Retinal pigment epithelial cell (primary cell): ENCODE measurements at regions not wholly inside any gene's neighbourhood (a gene's known extent, or its start where the extent isn't known, plus 50 kb on each side); places are given as distances from the start of the nearest gene placed in this dataset.

ENCODE experiments used
- DNase-seq: peaks from one replicate; pipeline ENCODE4 v3.0.0-alpha.2; 2010; ENCODE audit warnings: low read depth
- H3K4me3 ChIP-seq: 2 replicates; pipeline ENCODE4 v1.5.1; 2011; ENCODE audit warnings: mild to moderate bottlenecking, low read length, control low read depth, moderate library complexity
- TF ChIP-seq, protein P1 (sequence below): conservative IDR thresholded peaks from 2 replicates; pipeline ENCODE4 v1.5.1; 2011; ENCODE audit warnings: low read depth, low read length, control low read depth, inconsistent platforms

DNA sequence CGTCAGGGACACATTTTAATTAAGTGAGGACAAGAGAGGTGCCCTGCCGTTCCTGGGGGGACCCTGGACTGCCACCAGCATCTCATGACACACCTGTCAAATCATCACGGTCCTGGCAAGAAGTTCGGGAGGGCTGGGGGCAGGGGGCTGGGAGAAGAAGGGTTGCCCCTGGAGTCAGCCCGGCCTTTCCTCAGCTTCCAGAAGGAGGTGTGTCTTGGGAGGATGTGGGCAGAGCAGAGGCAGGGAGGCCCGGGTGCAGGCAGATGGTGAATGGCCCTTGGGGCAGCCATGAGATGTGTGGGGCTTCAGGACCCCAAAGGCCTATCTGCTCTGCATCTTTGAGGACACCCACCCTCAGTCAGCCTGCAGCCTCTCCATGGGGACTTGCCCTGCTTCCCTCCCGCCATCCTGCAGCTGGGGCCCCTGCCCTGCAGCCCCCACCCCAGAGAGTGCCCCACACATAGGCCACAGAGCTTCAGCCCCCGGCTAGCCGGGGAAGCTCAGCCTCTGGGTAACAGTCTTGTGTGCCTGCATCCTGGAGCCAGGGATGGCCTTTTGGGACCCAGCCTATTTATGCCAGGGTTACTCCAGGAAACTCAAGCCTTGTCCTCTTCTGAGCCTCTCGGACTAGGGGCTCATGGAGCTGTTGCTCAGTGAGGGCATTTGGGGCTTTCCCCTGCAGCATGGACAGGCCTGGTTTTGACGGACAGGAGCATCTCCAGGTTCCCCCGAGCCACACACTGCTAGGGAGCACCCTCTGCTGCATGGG is 178.5 kb downstream of the KIF26A start:
- TF ChIP-seq, protein P1, sequence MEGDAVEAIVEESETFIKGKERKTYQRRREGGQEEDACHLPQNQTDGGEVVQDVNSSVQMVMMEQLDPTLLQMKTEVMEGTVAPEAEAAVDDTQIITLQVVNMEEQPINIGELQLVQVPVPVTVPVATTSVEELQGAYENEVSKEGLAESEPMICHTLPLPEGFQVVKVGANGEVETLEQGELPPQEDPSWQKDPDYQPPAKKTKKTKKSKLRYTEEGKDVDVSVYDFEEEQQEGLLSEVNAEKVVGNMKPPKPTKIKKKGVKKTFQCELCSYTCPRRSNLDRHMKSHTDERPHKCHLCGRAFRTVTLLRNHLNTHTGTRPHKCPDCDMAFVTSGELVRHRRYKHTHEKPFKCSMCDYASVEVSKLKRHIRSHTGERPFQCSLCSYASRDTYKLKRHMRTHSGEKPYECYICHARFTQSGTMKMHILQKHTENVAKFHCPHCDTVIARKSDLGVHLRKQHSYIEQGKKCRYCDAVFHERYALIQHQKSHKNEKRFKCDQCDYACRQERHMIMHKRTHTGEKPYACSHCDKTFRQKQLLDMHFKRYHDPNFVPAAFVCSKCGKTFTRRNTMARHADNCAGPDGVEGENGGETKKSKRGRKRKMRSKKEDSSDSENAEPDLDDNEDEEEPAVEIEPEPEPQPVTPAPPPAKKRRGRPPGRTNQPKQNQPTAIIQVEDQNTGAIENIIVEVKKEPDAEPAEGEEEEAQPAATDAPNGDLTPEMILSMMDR, result no peak
- DNase-seq, result no peak
- no peak overlapping the region for H3K4me3 ChIP-seq

DNA sequence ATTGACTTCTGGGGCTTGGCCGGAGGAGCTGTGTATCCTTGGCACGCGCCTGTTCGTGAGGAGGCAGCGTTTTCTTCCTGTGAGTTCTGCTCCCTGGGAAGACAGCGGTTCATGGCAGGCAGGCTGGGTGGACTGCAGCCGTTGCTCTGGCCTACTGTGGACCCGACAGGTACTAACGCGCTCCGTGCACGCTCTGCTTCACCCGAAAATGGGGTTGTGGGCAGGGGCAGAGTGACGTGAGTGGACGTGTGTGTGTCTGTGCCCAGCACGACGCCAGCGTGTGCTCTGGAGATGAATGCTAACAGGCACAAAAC is 179.1 kb downstream of the KIF26A start:
- H3K4me3 ChIP-seq, result no peak overlapping the region
- TF ChIP-seq, protein P1, result no peak
- DNase-seq, result no peak

DNA sequence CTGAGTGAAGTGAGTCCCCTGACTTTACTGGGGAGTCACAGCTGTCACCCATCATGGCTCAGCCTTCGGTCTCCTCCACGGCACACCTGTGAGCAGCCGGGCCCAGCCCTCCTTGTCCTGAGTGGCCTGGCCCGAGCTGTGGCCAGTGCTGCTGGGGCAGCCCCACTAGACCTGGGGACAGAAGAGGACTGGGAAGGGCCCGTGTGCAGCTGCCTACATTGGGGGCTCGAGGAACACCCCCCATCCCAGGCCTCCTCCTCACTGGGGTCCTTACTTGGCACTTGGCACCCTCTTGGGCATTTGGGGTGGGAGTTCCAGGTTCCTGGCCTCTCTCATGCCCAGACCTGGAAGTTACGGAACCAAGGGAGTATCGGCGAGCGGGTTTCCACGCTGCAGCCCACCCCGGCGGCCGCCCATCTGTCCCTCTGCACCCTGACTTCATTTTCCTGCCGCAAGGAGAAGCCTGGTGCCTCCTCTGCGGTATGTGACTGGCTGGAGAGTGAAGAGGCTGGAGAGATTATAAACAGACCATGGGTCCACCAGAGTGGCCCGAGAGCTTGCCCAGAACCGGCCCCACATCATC is 179.7 kb downstream of the KIF26A start:
- TF ChIP-seq, protein P1, result no peak
- DNase-seq, result no peak

DNA sequence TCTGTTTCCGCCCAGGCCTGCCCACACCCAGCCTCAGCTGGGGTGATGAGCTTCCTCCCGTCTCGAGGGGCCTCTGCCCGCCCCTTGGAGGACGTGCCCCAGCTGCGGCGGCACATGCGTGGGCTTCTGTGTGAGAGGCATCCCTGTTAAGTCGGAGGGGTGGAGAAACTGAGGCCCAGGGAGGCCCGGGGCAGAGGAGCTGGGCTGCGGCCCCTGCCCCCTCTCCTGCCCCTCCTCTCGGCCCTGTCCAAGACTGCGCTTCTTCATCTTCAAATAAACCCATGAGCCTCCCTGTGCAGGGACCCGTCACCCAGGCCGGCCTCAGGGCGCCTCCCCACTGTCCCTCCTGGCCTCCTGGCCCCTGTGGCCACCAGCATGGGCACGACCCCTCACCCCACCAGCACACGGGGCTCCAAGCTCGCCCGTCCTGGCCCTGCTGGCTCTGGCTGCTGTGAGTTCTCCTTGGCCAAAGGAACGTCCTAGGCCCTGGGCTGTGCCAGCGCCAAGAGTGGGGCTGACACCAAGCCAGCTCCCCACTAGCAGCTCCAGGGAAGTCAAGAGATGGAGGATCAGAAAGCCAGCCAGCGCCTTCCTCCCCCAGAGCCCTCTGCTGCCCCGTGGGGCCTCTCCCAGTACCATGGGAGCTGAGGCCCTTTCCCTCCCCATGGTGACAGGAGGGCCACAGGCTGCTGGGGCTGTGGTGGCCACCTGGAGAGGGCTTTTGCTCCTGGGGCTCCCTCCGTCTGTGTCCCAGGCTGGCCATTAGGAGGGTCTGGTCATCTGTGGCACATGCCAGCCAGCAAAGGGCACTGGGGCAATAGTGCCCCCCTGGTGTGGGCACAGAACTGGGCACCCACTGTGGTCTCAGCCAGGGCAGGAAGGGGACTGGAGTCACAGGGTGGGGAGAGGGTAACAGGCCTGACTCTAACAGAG is 180.4 kb downstream of the KIF26A start:
- H3K4me3 ChIP-seq, result no peak overlapping the region
- DNase-seq, result no peak
- TF ChIP-seq, protein P1, result no peak

More for the DNA sequence above, 179.7 kb downstream of the KIF26A start:
- no peak overlapping the region for H3K4me3 ChIP-seq

DNA sequence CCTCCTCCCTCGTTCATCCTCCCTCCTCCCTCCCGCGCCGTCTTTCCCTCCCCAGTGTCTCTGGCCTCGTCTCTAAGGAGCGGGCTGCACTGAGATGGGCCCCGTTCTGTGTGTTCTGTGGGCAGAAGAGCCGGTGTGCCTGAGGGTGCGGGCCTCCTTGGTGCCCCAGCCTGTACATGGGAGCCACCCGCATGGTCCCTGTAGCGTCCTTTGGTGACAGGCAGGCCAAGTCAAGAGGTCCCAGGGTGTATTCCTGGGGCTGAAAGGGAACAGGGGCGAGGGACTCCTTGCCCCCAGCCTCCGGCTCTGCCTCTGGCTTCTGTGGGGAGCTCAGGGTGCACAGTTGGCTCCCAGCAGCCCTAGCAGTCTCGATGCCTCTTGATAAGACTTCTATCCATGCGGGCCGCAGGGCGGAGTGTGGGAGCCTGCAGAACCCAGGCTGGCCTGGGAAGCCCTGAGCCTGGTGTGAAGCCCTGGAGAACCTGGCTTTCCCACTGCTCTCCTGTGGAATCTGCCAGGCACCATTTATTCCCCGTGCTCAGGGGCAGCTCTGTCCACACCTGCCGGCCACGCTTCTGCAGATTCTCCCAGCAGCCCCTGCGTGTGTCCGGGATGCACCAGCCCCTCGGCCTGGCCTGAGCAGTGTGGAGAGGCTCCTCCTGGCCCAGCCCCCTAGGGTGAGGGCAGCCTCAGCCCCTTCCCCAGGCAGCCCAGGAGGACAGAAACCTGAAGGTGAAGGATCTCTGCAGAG is 181.3 kb downstream of the KIF26A start:
- TF ChIP-seq, protein P1, result no peak
- no peak for DNase-seq
- H3K4me3 ChIP-seq, result no peak overlapping the region

DNA sequence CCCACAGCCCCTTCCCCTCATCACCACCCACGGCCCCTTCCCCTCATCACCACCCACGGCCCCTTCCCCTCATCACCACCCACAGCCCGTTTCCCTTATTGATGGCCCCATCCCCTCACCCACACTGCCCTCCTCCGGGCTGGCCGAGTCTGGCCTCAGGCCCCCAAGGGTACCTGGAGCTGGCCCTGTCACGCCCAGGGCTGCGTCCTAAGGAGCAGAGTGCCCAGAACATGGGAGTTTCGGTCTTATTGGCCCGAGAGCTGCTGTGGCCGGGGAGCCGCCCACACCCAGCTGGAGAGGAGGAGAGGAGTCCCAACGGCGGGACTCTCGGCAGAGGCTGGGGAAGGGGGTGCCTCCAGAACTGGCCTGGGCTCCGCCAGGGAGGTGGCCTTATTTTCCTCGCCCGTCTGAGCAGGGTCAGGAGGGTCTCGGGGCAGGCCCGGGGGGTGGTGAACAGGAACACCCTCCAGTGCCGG is 182.3 kb downstream of the KIF26A start:
- TF ChIP-seq, protein P1, result no peak
- no peak for DNase-seq
- H3K4me3 ChIP-seq, result no peak overlapping the region
